ENCODE measurements at regions not wholly inside any gene's neighbourhood (a gene's known extent, or its start where the extent isn't known, plus 50 kb on each side); places are given as distances from the start of the nearest gene placed in this dataset.

- no peak for DNase-seq (ENCODE audit: low spot score)
These were observed 68.5 kb upstream of the FERD3L start for GRCh38 chr7:19213746-19214145.

- no peak for DNase-seq (ENCODE audit: low spot score)
These were observed 65.7 kb upstream of the FERD3L start for GRCh38 chr7:19210893-19211413.

GRCh38 chr7:19209166-19209696 is 64.0 kb upstream of the FERD3L start:
- no peak for DNase-seq (ENCODE audit: low spot score)

GRCh38 chr7:19206721-19207120 is 61.5 kb upstream of the FERD3L start:
- no peak for DNase-seq (ENCODE audit: low spot score)

GRCh38 chr7:19203686-19204085 is 58.5 kb upstream of the FERD3L start:
- DNase-seq (ENCODE audit: low spot score), result no peak

GRCh38 chr7:19202599-19202998 is 57.4 kb upstream of the FERD3L start:
- no peak for DNase-seq (ENCODE audit: low spot score)
